HUDEP-2 (cell line): ENCODE measurements at regions not wholly inside any gene's neighbourhood (a gene's known extent, or its start where the extent isn't known, plus 50 kb on each side); places are given as distances from the start of the nearest gene placed in this dataset.
"Not testable (repeated sequence)": the region's sequence is repeated elsewhere in the genome, so short reads cannot be mapped to it uniquely, and the experiment has no call there.

ENCODE experiments used
- DNase-seq, 76 experiments: peaks; one replicate each; lab custom pipeline; 2025; ENCODE audit not compliant: unreplicated experiment in 76 of 76; lab: John Stamatoyannopoulos, UW

- DNase-seq = not testable (repeated sequence)
Observed at GRCh38 chr10:33867199-33867789, 532.8 kb upstream of the NRP1 start.

- no peak for DNase-seq
Observed at GRCh38 chr10:33863352-33863751, 528.9 kb upstream of the NRP1 start.

GRCh38 chr10:33862536-33863105 is 528.2 kb upstream of the NRP1 start:
- no peak for DNase-seq

GRCh38 chr10:33861833-33862232 is 527.4 kb upstream of the NRP1 start:
- no peak for DNase-seq

- DNase-seq = no peak
Observed at GRCh38 chr10:33861016-33861704, 526.7 kb upstream of the NRP1 start.

GRCh38 chr10:33860552-33860951 is 526.1 kb upstream of the NRP1 start:
- no peak for DNase-seq

GRCh38 chr10:33859319-33860022 is 525.0 kb upstream of the NRP1 start:
- no peak for DNase-seq

- no peak for DNase-seq
Observed at GRCh38 chr10:33858326-33858725, 523.9 kb upstream of the NRP1 start.

- DNase-seq = not testable (repeated sequence)
Observed at GRCh38 chr10:33853221-33853620, 518.8 kb upstream of the NRP1 start.

- DNase-seq = no peak
Observed at GRCh38 chr10:33843379-33843778, 508.9 kb upstream of the NRP1 start.

- DNase-seq = no peak
Observed at GRCh38 chr10:33841678-33842077, 507.2 kb upstream of the NRP1 start.

- no peak for DNase-seq
Observed at GRCh38 chr10:33838731-33839130, 504.3 kb upstream of the NRP1 start.

GRCh38 chr10:33837736-33838135 is 503.3 kb upstream of the NRP1 start:
- DNase-seq = no peak

- no peak for DNase-seq
Observed at GRCh38 chr10:33835556-33835955, 501.1 kb upstream of the NRP1 start.

- no peak for DNase-seq
Observed at GRCh38 chr10:33833566-33833965, 499.1 kb upstream of the NRP1 start.

GRCh38 chr10:33832124-33832787 is 497.8 kb upstream of the NRP1 start:
- DNase-seq = no peak

GRCh38 chr10:33831591-33831990 is 497.1 kb upstream of the NRP1 start:
- no peak for DNase-seq

GRCh38 chr10:33829899-33830298 is 495.4 kb upstream of the NRP1 start:
- not testable (repeated sequence) for DNase-seq

- no peak for DNase-seq
Observed at GRCh38 chr10:33828592-33828991, 494.1 kb upstream of the NRP1 start.

GRCh38 chr10:33826186-33826585 is 491.7 kb upstream of the NRP1 start:
- no peak for DNase-seq

- DNase-seq = no peak
Observed at GRCh38 chr10:33822774-33823173, 488.3 kb upstream of the NRP1 start.
